ENCODE measurements at regions not wholly inside any gene's neighbourhood (a gene's known extent, or its start where the extent isn't known, plus 50 kb on each side); places are given as distances from the start of the nearest gene placed in this dataset.

GRCh38 chr2:103235283-103235682 lies 473.5 kb downstream of the TMEM182 start (continued):
- TF ChIP-seq ZNF274 (IDR thresholded peaks at IDR 0.05; ENCODE audit: borderline replicate concordance, extremely low read depth, low read length): no peak
- no peak for TF ChIP-seq CHD7 (IDR thresholded peaks at IDR 0.05; ENCODE audit: insufficient replicate concordance, low read length)
- no peak for TF ChIP-seq ASH2L (IDR thresholded peaks at IDR 0.05; ENCODE audit: low read length)
- TF ChIP-seq JUND (IDR thresholded peaks at IDR 0.05; ENCODE audit: low read length): no peak
- no peak for TF ChIP-seq POLR2AphosphoS5 (IDR thresholded peaks at IDR 0.05; ENCODE audit: low read depth, low read length)
- no peak for TF ChIP-seq EZH2 (IDR thresholded peaks at IDR 0.05; ENCODE audit: low read depth, low read length, severe bottlenecking)
